Gastroesophageal sphincter (tissue), 4 donors: ENCODE measurements at regions not wholly inside any gene's neighbourhood (a gene's known extent, or its start where the extent isn't known, plus 50 kb on each side); places are given as distances from the start of the nearest gene placed in this dataset.

Source experiments
- ATAC-seq: fragments of 150-250 bp; one replicate; pipeline ENCODE4 v1.9.1; 2016; ENCODE audit warnings: mild to moderate bottlenecking, moderate library complexity
- H3K27ac ChIP-seq, 4 donors: fragments of 200-600 bp; sonication (generic) in 3 of 4; 1 replicate in 3 of 4; 2 replicates in 1 of 4; pipeline ENCODE4 v1.5.1; 2016 to 2019
- H3K27me3 ChIP-seq: fragments of 200-600 bp; sonication (generic); one replicate; pipeline ENCODE4 v1.5.1; 2019
- H3K36me3 ChIP-seq, 2 donors: fragments of 200-600 bp; sonication (generic); one replicate each; pipeline ENCODE4 v1.5.1; 2019; ENCODE audit warnings: control low read depth in 1 of 2
- H3K4me1 ChIP-seq, 3 donors: fragments of 200-600 bp; sonication (generic); 1 replicate in 2 of 3; 2 replicates in 1 of 3; pipeline ENCODE4 v1.5.1; 2016 to 2019; ENCODE audit warnings: control low read depth in 2 of 3
- H3K4me3 ChIP-seq, 2 donors: fragments of 200-600 bp; sonication (generic); one replicate each; pipeline ENCODE4 v1.5.1; 2019; ENCODE audit warnings: mild to moderate bottlenecking in 1 of 2, moderate library complexity in 1 of 2
- H3K9me3 ChIP-seq, 3 donors: fragments of 200-600 bp; sonication (generic); one replicate each; pipeline ENCODE4 v1.5.1; 2017 to 2019; ENCODE audit warnings: control low read depth in 2 of 3
- CTCF ChIP-seq, 4 experiments: fragments of 200-600 bp in 2 of 4; fragments of 450-650 bp in 2 of 4; sonication (generic) in 1 of 4; IDR thresholded peaks; one replicate each; pipeline ENCODE4 v1.5.1; 2017 to 2019; ENCODE audit warnings: antibody characterized with exemption in 4 of 4, mild to moderate bottlenecking in 2 of 4, moderate library complexity in 2 of 4
- EP300 ChIP-seq: sonication (generic); formaldehyde crosslinking; IDR thresholded peaks from one replicate; pipeline ENCODE4 v1.6.1; 2017; ENCODE audit warnings: antibody characterized with exemption, mild to moderate bottlenecking
- POLR2A ChIP-seq, 2 donors: fragments of 450-650 bp; IDR thresholded peaks; one replicate each; pipeline ENCODE4 v1.6.1; 2017; ENCODE audit warnings: antibody characterized with exemption in 2 of 2, mild to moderate bottlenecking in 2 of 2, moderate library complexity in 1 of 2
- POLR2AphosphoS5 ChIP-seq: sonication (generic); formaldehyde crosslinking; IDR thresholded peaks from one replicate; pipeline ENCODE4 v1.6.1; 2017; ENCODE audit warnings: antibody characterized with exemption
- WGBS, 2 donors: methylation state at CpG; one replicate each; pipeline ENCODE4 v1.1.5; 2018; ENCODE audit warnings: low coverage in 1 of 2; 5-methylcytosine and 5-hydroxymethylcytosine counted together

DNA sequence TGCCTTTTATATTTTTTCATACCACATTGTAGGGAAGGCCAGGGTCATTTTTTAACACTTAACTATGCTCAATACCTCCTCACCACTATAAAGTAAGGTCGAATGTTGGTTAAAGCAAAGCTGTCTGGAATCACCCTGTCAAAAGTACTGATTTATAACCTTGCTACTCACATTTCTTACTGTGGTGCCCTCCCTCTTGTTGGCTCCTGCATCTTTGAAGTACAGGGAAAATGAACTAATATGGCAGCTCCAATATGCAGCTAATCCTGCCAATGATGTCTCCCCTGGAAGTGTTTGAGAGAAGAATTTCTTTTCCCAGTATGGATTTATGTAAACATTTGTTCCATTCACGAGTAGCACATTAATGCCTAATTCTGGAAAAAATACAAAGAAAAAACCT, 108.4 kb upstream of the RPS23 start:
- H3K4me1 ChIP-seq, result no peaks in the 10 kb centered on the region
- H3K9me3 ChIP-seq, result no peaks in the 10 kb centered on the region
- H3K27ac ChIP-seq, result no peak overlapping the region
- H3K27me3 ChIP-seq, result no peaks in the 10 kb centered on the region
- H3K36me3 ChIP-seq, result no peaks in the 10 kb centered on the region
- H3K4me3 ChIP-seq, result no peak overlapping the region
- TF ChIP-seq EP300 (no peak), POLR2A (IDR thresholded peaks at IDR 0.05) (no peak), POLR2AphosphoS5 (no peak), CTCF (IDR thresholded peaks at IDR 0.05) (no peak)
- ATAC-seq, result no peak
- 56 to 67% methylated on average over 2 of the region's 2 CpGs for WGBS, 2 donors

DNA sequence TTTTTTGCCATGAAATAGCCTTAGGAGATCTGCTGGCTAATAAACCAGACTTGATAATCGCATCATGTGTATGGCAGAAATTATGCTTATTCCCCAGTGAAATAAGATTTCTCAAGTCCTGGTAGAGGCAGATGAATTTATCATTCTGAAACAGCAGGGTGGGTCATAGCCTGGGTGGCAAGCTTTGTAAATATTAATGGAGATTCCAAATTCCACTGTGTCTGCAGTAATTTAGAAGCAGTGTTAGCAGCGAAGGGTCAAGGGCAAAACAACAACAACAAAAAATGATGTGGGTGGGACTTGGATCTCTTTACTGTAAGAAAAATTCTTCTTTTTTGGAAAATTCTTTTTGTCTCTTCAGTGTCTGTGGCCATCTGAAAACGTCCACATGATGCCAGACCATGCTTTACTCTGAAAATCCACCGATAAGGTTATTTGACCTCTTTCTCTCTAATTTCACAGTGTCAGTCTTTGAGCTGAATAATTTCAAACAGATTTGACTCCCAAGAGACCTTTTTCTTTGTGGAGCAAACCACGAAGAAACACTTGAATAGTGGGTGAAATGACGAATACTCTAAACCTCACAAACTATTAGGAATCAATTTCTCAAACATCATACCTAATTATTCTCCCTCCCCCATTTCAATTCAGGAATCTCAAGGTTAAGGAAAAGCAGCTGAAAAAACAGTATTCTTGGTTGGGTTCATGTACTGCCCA, 106.0 kb upstream of the RPS23 start:
- 54 to 63% methylated on average over 6 of the region's 6 CpGs for WGBS, 2 donors
- no peak overlapping the region for H3K4me3 ChIP-seq
- H3K9me3 ChIP-seq, result no peaks in the 10 kb centered on the region
- H3K36me3 ChIP-seq, result no peaks in the 10 kb centered on the region
- TF ChIP-seq POLR2AphosphoS5, result no peak
- H3K27ac ChIP-seq, result no peak overlapping the region
- no peaks in the 10 kb centered on the region for H3K4me1 ChIP-seq
- ATAC-seq, result no peak
- no peaks in the 10 kb centered on the region for H3K27me3 ChIP-seq

- no peak for ATAC-seq
- 96 to 100% methylated on average over 1 of the region's 1 CpG for WGBS, 2 donors
- no peak overlapping the region for H3K4me3 ChIP-seq
- no peak for TF ChIP-seq CTCF (IDR thresholded peaks at IDR 0.05)
- TF ChIP-seq POLR2A (IDR thresholded peaks at IDR 0.05), result no peak
- TF ChIP-seq EP300, result no peak
- no peak for TF ChIP-seq POLR2AphosphoS5
- no peaks in the 10 kb centered on the region for H3K36me3 ChIP-seq
- no peaks in the 10 kb centered on the region for H3K4me1 ChIP-seq
- no peaks in the 10 kb centered on the region for H3K9me3 ChIP-seq
- H3K27me3 ChIP-seq, result no peaks in the 10 kb centered on the region
- H3K27ac ChIP-seq, result no peak overlapping the region
These were observed 103.4 kb upstream of the RPS23 start for GRCh38 chr5:82381591-82381990.

DNA sequence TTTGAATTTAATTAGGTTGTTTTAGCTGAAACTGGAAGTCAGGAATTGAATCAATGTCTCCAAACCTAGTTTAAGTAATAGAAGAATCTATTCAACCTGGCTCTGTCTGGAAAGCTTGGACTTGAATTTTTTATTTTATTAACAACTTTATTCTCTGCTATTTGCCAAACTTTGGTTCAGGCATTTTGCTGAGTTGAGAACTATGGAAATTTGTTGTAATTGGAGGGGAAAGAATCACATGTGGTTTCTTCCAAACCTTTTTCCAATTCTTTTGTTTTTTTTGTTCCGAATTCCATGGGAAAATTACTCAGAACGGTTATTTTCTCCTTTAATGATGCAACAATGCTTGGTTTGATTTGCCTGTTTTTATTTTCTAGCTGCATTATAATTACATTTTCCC, 98.2 kb upstream of the RPS23 start:
- H3K4me3 ChIP-seq, result no peak overlapping the region
- H3K27ac ChIP-seq, result no peak overlapping the region
- H3K9me3 ChIP-seq, result no peaks in the 10 kb centered on the region
- WGBS, 2 donors, result 72 to 83% methylated on average over 1 to 2 of the region's 2 CpGs
- no peaks in the 10 kb centered on the region for H3K36me3 ChIP-seq
- H3K27me3 ChIP-seq, result no peaks in the 10 kb centered on the region
- TF ChIP-seq EP300 (no peak), POLR2A (IDR thresholded peaks at IDR 0.05) (no peak), POLR2AphosphoS5 (no peak), CTCF (IDR thresholded peaks at IDR 0.05) (no peak)
- ATAC-seq, result no peak
- no peaks in the 10 kb centered on the region for H3K4me1 ChIP-seq

GRCh38 chr5:82375488-82376244, 97.5 kb upstream of the RPS23 start:
- Histone ChIP-seq H3K27ac (no peak overlapping the region), H3K9me3 (no peaks in the 10 kb centered on the region), H3K27me3 (no peaks in the 10 kb centered on the region), H3K4me3 (no peak overlapping the region), H3K4me1 (no peaks in the 10 kb centered on the region), H3K36me3 (no peaks in the 10 kb centered on the region)
- TF ChIP-seq POLR2A (IDR thresholded peaks at IDR 0.05) (no peak), POLR2AphosphoS5 (no peak), EP300 (no peak), CTCF (IDR thresholded peaks at IDR 0.05) (no peak)
- 79 to 88% methylated on average over 1 to 4 of the region's 5 CpGs for WGBS, 2 donors
- ATAC-seq, result no peak
